ENCODE measurements at regions not wholly inside any gene's neighbourhood (a gene's known extent, or its start where the extent isn't known, plus 50 kb on each side); places are given as distances from the start of the nearest gene placed in this dataset.

- Histone ChIP-seq H3K4me3 (no peak overlapping the region), H3K4me1 (ENCODE audit: insufficient read depth) (no peaks in the 10 kb centered on the region), H3K9me3 (no peaks in the 10 kb centered on the region), H3K27me3 (no peaks in the 10 kb centered on the region), H3K27ac (no peak overlapping the region), H3K36me3 (no peaks in the 10 kb centered on the region)
- 73 to 83% (median 75%) methylated on average over 3 of the region's 3 CpGs for WGBS, 3 donors
- intact Hi-C loops (cut with DNase I): no loop called here
- TF ChIP-seq POLR2A (IDR thresholded peaks at IDR 0.05): no peak
- TF ChIP-seq CTCF (IDR thresholded peaks at IDR 0.05): no peak
- TF ChIP-seq EP300 (IDR thresholded peaks at IDR 0.05): no peak
- no peak for DNase-seq
Observed at GRCh38 chr1:29433830-29434229, 197.5 kb downstream of the PTPRU start.

GRCh38 chr1:29431138-29431537, 194.8 kb downstream of the PTPRU start:
- 51 to 71% (median 66%) methylated on average over 3 of the region's 3 CpGs for WGBS, 3 donors
- TF ChIP-seq POLR2A (IDR thresholded peaks at IDR 0.05) (no peak), EP300 (IDR thresholded peaks at IDR 0.05) (no peak), CTCF (IDR thresholded peaks at IDR 0.05) (no peak)
- Histone ChIP-seq H3K9me3 (no peaks in the 10 kb centered on the region), H3K36me3 (no peaks in the 10 kb centered on the region), H3K27ac (no peak overlapping the region), H3K4me3 (no peak overlapping the region), H3K4me1 (ENCODE audit: insufficient read depth) (no peaks in the 10 kb centered on the region), H3K27me3 (no peaks in the 10 kb centered on the region)
- DNase-seq: no peak
- intact Hi-C loops (cut with DNase I): no loop called here

GRCh38 chr1:29429656-29430055, 193.3 kb downstream of the PTPRU start:
- WGBS, 3 donors: 72 to 79% (median 72%) methylated on average over 2 of the region's 2 CpGs
- no peak for TF ChIP-seq POLR2A (IDR thresholded peaks at IDR 0.05)
- TF ChIP-seq CTCF (IDR thresholded peaks at IDR 0.05): no peak
- no peak for TF ChIP-seq EP300 (IDR thresholded peaks at IDR 0.05)

GRCh38 chr1:29428997-29429396, 192.7 kb downstream of the PTPRU start:
- intact Hi-C loops (cut with DNase I): no loop called here
- no peak for DNase-seq
- TF ChIP-seq POLR2A (IDR thresholded peaks at IDR 0.05): no peak
- TF ChIP-seq CTCF (IDR thresholded peaks at IDR 0.05): no peak
- TF ChIP-seq EP300 (IDR thresholded peaks at IDR 0.05): no peak
- H3K27me3 ChIP-seq: no peaks in the 10 kb centered on the region
- WGBS, 3 donors: 61 to 71% (median 66%) methylated on average over 4 of the region's 4 CpGs
- H3K27ac ChIP-seq: no peak overlapping the region
- no peaks in the 10 kb centered on the region for H3K9me3 ChIP-seq
- no peaks in the 10 kb centered on the region for H3K4me1 ChIP-seq (ENCODE audit: insufficient read depth)
- no peaks in the 10 kb centered on the region for H3K36me3 ChIP-seq
- H3K4me3 ChIP-seq: no peak overlapping the region

More at GRCh38 chr1:29429656-29430055, 193.3 kb downstream of the PTPRU start:
- Histone ChIP-seq H3K36me3 (no peaks in the 10 kb centered on the region), H3K4me1 (ENCODE audit: insufficient read depth) (no peaks in the 10 kb centered on the region), H3K9me3 (no peaks in the 10 kb centered on the region), H3K27ac (no peak overlapping the region), H3K4me3 (no peak overlapping the region), H3K27me3 (no peaks in the 10 kb centered on the region)
- no peak for DNase-seq
- intact Hi-C loops (cut with DNase I): no loop called here

GRCh38 chr1:29428280-29428615, 191.9 kb downstream of the PTPRU start:
- DNase-seq: no peak
- Histone ChIP-seq H3K27me3 (no peaks in the 10 kb centered on the region), H3K4me1 (ENCODE audit: insufficient read depth) (no peaks in the 10 kb centered on the region), H3K36me3 (no peaks in the 10 kb centered on the region), H3K27ac (no peak overlapping the region), H3K4me3 (no peak overlapping the region), H3K9me3 (no peaks in the 10 kb centered on the region)
- intact Hi-C loops (cut with DNase I): no loop called here
- TF ChIP-seq EP300 (IDR thresholded peaks at IDR 0.05) (no peak), CTCF (IDR thresholded peaks at IDR 0.05) (no peak), POLR2A (IDR thresholded peaks at IDR 0.05) (no peak)
- 85 to 94% (median 87%) methylated on average over 4 of the region's 4 CpGs for WGBS, 3 donors

All from ovary (tissue), 7 donors.